SK-N-SH treated with all-trans-retinoic acid at 6 μM for 48 hours (cell line): ENCODE measurements at regions not wholly inside any gene's neighbourhood (a gene's known extent, or its start where the extent isn't known, plus 50 kb on each side); places are given as distances from the start of the nearest gene placed in this dataset.

ENCODE experiments used
- BACH2 ChIP-seq: fragments of 250-450 bp; sonication (Bioruptor Pico); IDR thresholded peaks from 2 replicates; pipeline ENCODE4 v1.9.0; 2021; ENCODE audit warnings: mild to moderate bottlenecking, borderline replicate concordance
- CREB5 ChIP-seq: fragments of 250-450 bp; sonication (Bioruptor Pico); IDR thresholded peaks from 2 replicates; pipeline ENCODE4 v1.5.1; 2020; ENCODE audit warnings: low read depth, mild to moderate bottlenecking, moderate library complexity
- CSDC2 ChIP-seq: fragments of 250-450 bp; sonication (Bioruptor Pico); IDR thresholded peaks from 2 replicates; pipeline ENCODE4 v1.5.0; 2020; ENCODE audit warnings: mild to moderate bottlenecking, moderate library complexity
- ESRRG ChIP-seq: fragments of 250-450 bp; sonication (Bioruptor Pico); IDR thresholded peaks from 2 replicates; pipeline ENCODE4 v1.6.1; 2021; ENCODE audit warnings: mild to moderate bottlenecking
- PATZ1 ChIP-seq: fragments of 250-450 bp; sonication (Bioruptor Pico); IDR thresholded peaks from 2 replicates; pipeline ENCODE4 v1.8.0; 2020; ENCODE audit warnings: mild to moderate bottlenecking, moderate library complexity, borderline replicate concordance
- TCF4 ChIP-seq: fragments of 250-450 bp; sonication (Bioruptor Pico); IDR thresholded peaks from 2 replicates; pipeline ENCODE4 v1.8.0; 2021; ENCODE audit warnings: mild to moderate bottlenecking, moderate library complexity, borderline replicate concordance
- TOX ChIP-seq: fragments of 250-450 bp; sonication (Bioruptor Pico); IDR thresholded peaks from 2 replicates; pipeline ENCODE4 v1.8.0; 2021; ENCODE audit warnings: mild to moderate bottlenecking, moderate library complexity, borderline replicate concordance

GRCh38 chr6:140276719-140277118, 902.3 kb upstream of the CITED2 start:
- TF ChIP-seq BACH2 (CRISPR knock-in tag): no peak
- no peak for TF ChIP-seq CSDC2 (CRISPR knock-in tag)
- TF ChIP-seq CREB5 (CRISPR knock-in tag): no peak
- no peak for TF ChIP-seq PATZ1 (CRISPR knock-in tag)
- no peak for TF ChIP-seq ESRRG (CRISPR knock-in tag)
- TF ChIP-seq TOX: no peak
- TF ChIP-seq TCF4 (CRISPR knock-in tag): no peak
